GM06990 (cell line): ENCODE measurements at regions not wholly inside any gene's neighbourhood (a gene's known extent, or its start where the extent isn't known, plus 50 kb on each side); places are given as distances from the start of the nearest gene placed in this dataset.
"Not testable (repeated sequence)": the region's sequence is repeated elsewhere in the genome, so short reads cannot be mapped to it uniquely, and the experiment has no call there.

Experiments
- DNase-seq: peaks from one replicate; pipeline ENCODE4 v3.0.0-alpha.2; 2011; ENCODE audit not compliant: insufficient read length; ENCODE audit errors: extremely low read depth
- H3K27me3 ChIP-seq: replicated peaks from 2 replicates; pipeline ENCODE4 v1.6.0; 2011; ENCODE audit warnings: low read length; ENCODE audit not compliant: control insufficient read depth, insufficient read depth
- H3K36me3 ChIP-seq: 2 replicates; pipeline ENCODE4 v1.5.1; 2011; ENCODE audit warnings: low read length; ENCODE audit not compliant: control insufficient read depth, insufficient read depth
- H3K4me3 ChIP-seq: replicated peaks from 2 replicates; pipeline ENCODE4 v1.5.1; 2011; ENCODE audit warnings: low read depth, mild to moderate bottlenecking, control low read depth, low read length
- CTCF ChIP-seq: IDR thresholded peaks from 2 replicates; pipeline ENCODE4 v1.5.1; 2011; ENCODE audit warnings: low read length, control low read depth, mild to moderate bottlenecking, inconsistent platforms; ENCODE audit not compliant: insufficient read depth, poor library complexity, severe bottlenecking

- no peak for DNase-seq
- H3K36me3 ChIP-seq = no peaks in the 10 kb centered on the region
- H3K4me3 ChIP-seq = no peak overlapping the region
- no peaks in the 10 kb centered on the region for H3K27me3 ChIP-seq
- TF ChIP-seq CTCF = no peak
Measured at GRCh38 chr4:66475596-66475995, 805.3 kb upstream of the EPHA5 start.

GRCh38 chr4:66465111-66465510 lies 794.8 kb upstream of the EPHA5 start:
- no peak for DNase-seq

DNA sequence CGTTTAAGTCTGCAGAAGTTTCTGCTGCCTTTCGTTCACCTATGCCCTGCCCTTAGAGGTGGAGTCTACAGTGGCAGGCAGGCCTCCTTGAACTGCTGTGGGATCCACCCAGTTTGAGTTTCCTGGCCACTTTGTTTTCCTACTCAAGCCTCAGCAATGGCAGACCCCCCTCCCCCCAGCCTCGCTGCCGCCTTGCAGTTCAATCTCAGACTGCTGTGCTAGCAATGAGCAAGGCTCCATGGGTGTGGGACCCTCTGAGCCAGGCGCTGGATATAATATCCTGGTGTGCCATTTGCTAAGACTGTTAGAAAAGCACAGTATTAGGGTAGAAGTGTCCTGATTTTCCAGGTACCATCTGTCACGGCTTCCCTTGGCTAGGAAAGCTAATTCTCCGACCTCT lies 792.6 kb upstream of the EPHA5 start:
- not testable (repeated sequence) for H3K36me3 ChIP-seq, H3K4me3 ChIP-seq, H3K27me3 ChIP-seq, DNase-seq

More at GRCh38 chr4:66465111-66465510, 794.8 kb upstream of the EPHA5 start:
- Histone ChIP-seq H3K4me3 (no peak overlapping the region), H3K27me3 (no peaks in the 10 kb centered on the region), H3K36me3 (no peaks in the 10 kb centered on the region)
- no peak for TF ChIP-seq CTCF

DNA sequence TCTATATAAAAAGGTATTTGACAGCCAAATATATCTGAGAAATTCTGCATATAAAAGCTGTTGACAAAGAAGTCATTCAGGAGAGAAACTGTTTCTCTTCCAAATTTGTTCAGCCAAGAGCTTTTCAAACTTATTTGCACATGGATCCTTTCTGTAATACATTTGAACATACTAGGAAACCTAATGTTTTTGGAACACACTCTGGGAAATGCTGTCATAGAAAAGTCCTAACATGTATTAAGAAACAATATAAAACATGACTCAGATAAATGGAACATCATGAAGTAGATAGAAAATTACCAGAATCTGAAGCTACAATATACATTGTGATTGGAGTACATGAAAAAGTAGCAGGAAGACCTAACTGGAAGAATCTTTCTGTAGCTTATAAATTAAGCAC lies 781.5 kb upstream of the EPHA5 start:
- TF ChIP-seq CTCF = no peak
- Histone ChIP-seq H3K36me3 (no peaks in the 10 kb centered on the region), H3K27me3 (no peaks in the 10 kb centered on the region), H3K4me3 (no peak overlapping the region)
- no peak for DNase-seq

DNA sequence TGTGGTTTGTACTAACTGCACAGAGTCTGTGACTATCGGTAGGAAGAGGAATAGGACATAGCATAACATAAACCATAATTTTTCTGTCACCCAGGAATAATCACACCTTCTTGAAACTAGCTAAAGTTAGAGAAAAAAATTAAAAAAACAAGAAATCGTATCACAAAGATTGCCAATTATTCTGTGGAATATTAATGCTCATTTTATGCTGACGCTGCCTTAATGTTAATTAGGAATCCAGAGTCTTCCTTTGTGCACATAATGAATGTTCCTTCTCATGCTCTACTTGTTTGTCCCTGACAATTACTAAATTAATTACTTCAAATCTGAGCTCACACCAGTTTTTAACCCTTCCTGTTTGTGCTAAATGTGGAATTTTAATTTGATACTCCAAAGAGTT lies 772.7 kb upstream of the EPHA5 start:
- TF ChIP-seq CTCF = no peak
- Histone ChIP-seq H3K27me3 (no peaks in the 10 kb centered on the region), H3K4me3 (no peak overlapping the region), H3K36me3 (no peaks in the 10 kb centered on the region)
- no peak for DNase-seq

GRCh38 chr4:66439508-66439907 lies 769.2 kb upstream of the EPHA5 start:
- H3K4me3 ChIP-seq = no peak overlapping the region
- no peak for DNase-seq
- no peaks in the 10 kb centered on the region for H3K36me3 ChIP-seq
- no peaks in the 10 kb centered on the region for H3K27me3 ChIP-seq
- no peak for TF ChIP-seq CTCF

- Histone ChIP-seq H3K27me3 (no peaks in the 10 kb centered on the region), H3K36me3 (no peaks in the 10 kb centered on the region), H3K4me3 (no peak overlapping the region)
- no peak for TF ChIP-seq CTCF
- no peak for DNase-seq
Measured at GRCh38 chr4:66433706-66434105, 763.4 kb upstream of the EPHA5 start.
